Endothelial cell of umbilical vein (primary cell): ENCODE measurements at regions not wholly inside any gene's neighbourhood (a gene's known extent, or its start where the extent isn't known, plus 50 kb on each side); places are given as distances from the start of the nearest gene placed in this dataset.

Experiments
- BruUV-seq: library from RNA; stranded (reverse); fragments of 400-500 nt; replicated peaks from 2 replicates; lab custom pipeline; 2021; lab: Mats Ljungman, UMichigan
- CTCF ChIA-PET: fragments of 300-600, 350-600 bp; sonication (Branson Sonifier 250); formaldehyde crosslinking; loops from one replicate; lab custom pipeline; 2021; ENCODE audit warnings: antibody characterized with exemption, inconsistent platforms; lab: Charles Lee
- POLR2A ChIA-PET: fragments of 300-600, 350-600 bp; sonication (Branson Sonifier 250); formaldehyde crosslinking; loops from one replicate; lab custom pipeline; 2021; ENCODE audit warnings: antibody characterized with exemption, inconsistent platforms; lab: Charles Lee
- DNase-seq: peaks from one replicate; pipeline ENCODE4 v3.0.0-alpha.2; 2011; ENCODE audit warnings: low read depth, low spot score
- FAIRE-seq: peaks from 2 replicates; lab custom pipeline; 2011; peaks lifted over from hg19 to GRCh38; lab: Jason Lieb, UNC
- H2AFZ ChIP-seq: 2 replicates; pipeline ENCODE4 v1.6.0; 2012; ENCODE audit warnings: low read depth, low read length, control low read depth, inconsistent platforms
- H3K27ac ChIP-seq: 2 replicates; pipeline ENCODE4 v1.5.1; 2011; ENCODE audit warnings: low read depth, mild to moderate bottlenecking, control low read depth, low read length, moderate library complexity; ENCODE audit not compliant: insufficient read depth
- H3K27me3 ChIP-seq, 2 experiments: 2 replicates each; pipeline versions ENCODE4 v1.6.0 to v1.6.1; 2011; ENCODE audit warnings: low read length in 2 of 2, mixed read lengths in 1 of 2; ENCODE audit not compliant: control insufficient read depth in 2 of 2, insufficient read depth in 2 of 2
- H3K36me3 ChIP-seq, 2 experiments: 2 replicates in 1 of 2; 3 replicates in 1 of 2; pipeline ENCODE4 v1.5.1; 2011; ENCODE audit warnings: low read length in 2 of 2, mild to moderate bottlenecking in 1 of 2, moderate library complexity in 1 of 2; ENCODE audit not compliant: control insufficient read depth in 2 of 2, insufficient read depth in 2 of 2; ENCODE audit errors: extremely low read depth in 1 of 2
- H3K4me1 ChIP-seq: 3 replicates; pipeline ENCODE4 v1.5.1; 2011; ENCODE audit warnings: mild to moderate bottlenecking, low read length; ENCODE audit not compliant: control insufficient read depth, insufficient read depth; ENCODE audit errors: extremely low read depth
- H3K4me2 ChIP-seq: 2 replicates; pipeline ENCODE4 v1.6.1; 2011; ENCODE audit warnings: low read length, control low read depth, mixed read lengths; ENCODE audit not compliant: insufficient read depth
- H3K4me3 ChIP-seq, 3 experiments: fragments of 200-600 bp in 1 of 3; sonication (generic), shearing (Covaris generic) in 1 of 3; replicated peaks in 1 of 3; 2 replicates each; pipeline ENCODE4 v1.5.1; 2011 to 2016; ENCODE audit warnings: control low read depth in 3 of 3, low read length in 3 of 3, mild to moderate bottlenecking in 2 of 3, inconsistent platforms in 1 of 3, low read depth in 1 of 3, moderate library complexity in 1 of 3; ENCODE audit not compliant: insufficient read depth in 1 of 3
- H3K79me2 ChIP-seq: 2 replicates; pipeline ENCODE4 v1.6.0; 2012; ENCODE audit warnings: low read length, inconsistent platforms; ENCODE audit not compliant: control insufficient read depth, insufficient read depth
- H3K9ac ChIP-seq: replicated peaks from 2 replicates; pipeline ENCODE3; 2011; ENCODE audit warnings: low read length, control low read depth; ENCODE audit not compliant: insufficient read depth; ENCODE audit errors: extremely low read depth
- H3K9me1 ChIP-seq: replicated peaks from 3 replicates; pipeline ENCODE4 v1.6.0; 2011; ENCODE audit warnings: mild to moderate bottlenecking, low read length; ENCODE audit not compliant: control insufficient read depth, insufficient read depth; ENCODE audit errors: extremely low read depth
- H3K9me3 ChIP-seq: replicated peaks from 2 replicates; pipeline ENCODE4 v1.5.1; 2012; ENCODE audit warnings: low read length, inconsistent platforms; ENCODE audit not compliant: control insufficient read depth, insufficient read depth
- H4K20me1 ChIP-seq: replicated peaks from 2 replicates; pipeline ENCODE3; 2011; ENCODE audit warnings: mild to moderate bottlenecking, low read length; ENCODE audit not compliant: control insufficient read depth, insufficient read depth; ENCODE audit errors: extremely low read depth
- CTCF ChIP-seq, 2 donors: IDR thresholded peaks; 1 replicate in 1 of 2; 2 replicates in 1 of 2; pipeline ENCODE4 v1.5.1; 2011; ENCODE audit warnings: low read length in 2 of 2, mild to moderate bottlenecking in 2 of 2, moderate library complexity in 2 of 2, control low read depth in 1 of 2, inconsistent platforms in 1 of 2, low read depth in 1 of 2; ENCODE audit not compliant: insufficient read depth in 1 of 2; ENCODE audit errors: extremely low read depth in 1 of 2
- EZH2 ChIP-seq: IDR thresholded peaks from 2 replicates; pipeline ENCODE4 v1.6.1; 2012; ENCODE audit warnings: borderline replicate concordance, low read depth, mild to moderate bottlenecking, moderate library complexity, low read length, inconsistent platforms; ENCODE audit not compliant: severe bottlenecking
- FOS ChIP-seq: IDR thresholded peaks from 2 replicates; pipeline ENCODE4 v1.6.1; 2011; ENCODE audit warnings: mild to moderate bottlenecking, low read length, moderate library complexity, borderline replicate concordance; ENCODE audit not compliant: insufficient read depth
- GATA2 ChIP-seq: IDR thresholded peaks from 2 replicates; pipeline ENCODE4 v1.7.0; 2011; ENCODE audit warnings: low read depth, mild to moderate bottlenecking, moderate library complexity, mixed read lengths, low read length; ENCODE audit not compliant: insufficient read length, insufficient read depth
- JUN ChIP-seq: IDR thresholded peaks from 2 replicates; pipeline ENCODE4 v1.6.1; 2011; ENCODE audit warnings: borderline replicate concordance, low read depth; ENCODE audit not compliant: insufficient read length, insufficient read depth
- MYC ChIP-seq: IDR thresholded peaks from one replicate; pipeline ENCODE4 v1.6.1; 2011; ENCODE audit warnings: mild to moderate bottlenecking, low read depth, low read length
- POLR2A ChIP-seq: IDR thresholded peaks from 2 replicates; pipeline ENCODE4 v1.6.1; 2012; ENCODE audit warnings: low read depth, mild to moderate bottlenecking, control low read depth, low read length
- POLR2AphosphoS5 ChIP-seq: IDR thresholded peaks from 2 replicates; pipeline ENCODE4 v1.6.1; 2012; ENCODE audit warnings: low read depth, mild to moderate bottlenecking, control low read depth, low read length, moderate library complexity; ENCODE audit not compliant: insufficient read depth
- dilution Hi-C: fragments of 300-500 bp; cut with MboI; formaldehyde crosslinking; loops from one replicate; pipeline ENCODE4 v1.15.0; 2019; ENCODE audit warnings: low sequenced_read_pairs; ENCODE audit not compliant: extremely low pct_ligation_motif_present
- intact Hi-C: fragments of 100-400 bp; cut with micrococcal nuclease; formaldehyde crosslinking; loops from one replicate; pipeline ENCODE4 v1.10.0; 2022
- TF ChIP-seq, protein P1 (sequence below): IDR thresholded peaks from 2 replicates; pipeline ENCODE4 v1.6.1; 2011; ENCODE audit not compliant: insufficient read depth, insufficient read length

- Histone ChIP-seq H3K4me3 (no peak overlapping the region), H3K9ac (no peak overlapping the region), H3K27ac (no peak overlapping the region), H2AFZ (no peak overlapping the region), H3K9me1 (no peaks in the 10 kb centered on the region), H4K20me1 (no peaks in the 10 kb centered on the region), H3K79me2 (no peaks in the 10 kb centered on the region), H3K27me3 (no peaks in the 10 kb centered on the region), H3K4me1 (no peaks in the 10 kb centered on the region), H3K36me3 (no peaks in the 10 kb centered on the region), H3K9me3 (no peaks in the 10 kb centered on the region), H3K4me2 (no peak overlapping the region)
- intact Hi-C loops = no loop called here
- TF ChIP-seq POLR2AphosphoS5 = no peak
- dilution Hi-C loops = no loop called here
- ChIA-PET POLR2A (no interaction called here), CTCF (no interaction called here)
- no peak for DNase-seq
- no TSS peak for BruUV-seq
- no peak for FAIRE-seq
Measured at GRCh38 chrX:20319054-20319453, 52.3 kb upstream of the RPS6KA3 start.

GRCh38 chrX:20317873-20318272 lies 51.2 kb upstream of the RPS6KA3 start:
- BruUV-seq = no TSS peak
- H3K9me1 ChIP-seq = no peaks in the 10 kb centered on the region
- H2AFZ ChIP-seq = no peak overlapping the region
- no peak for DNase-seq
- H3K4me3 ChIP-seq = no peak overlapping the region
- H3K79me2 ChIP-seq = no peaks in the 10 kb centered on the region
- no peak for TF ChIP-seq FOS
- TF ChIP-seq GATA2 = no peak
- no peak for TF ChIP-seq JUN
- TF ChIP-seq EZH2 = no peak
- TF ChIP-seq CTCF (IDR thresholded peaks at IDR 0.05; ENCODE audit: extremely low read depth in 1 of 2, insufficient read depth in 1 of 2, low read depth in 1 of 2, low read length in 2 of 2) = no peak
- TF ChIP-seq POLR2AphosphoS5 = no peak
- TF ChIP-seq POLR2A = no peak
- TF ChIP-seq, protein P1, sequence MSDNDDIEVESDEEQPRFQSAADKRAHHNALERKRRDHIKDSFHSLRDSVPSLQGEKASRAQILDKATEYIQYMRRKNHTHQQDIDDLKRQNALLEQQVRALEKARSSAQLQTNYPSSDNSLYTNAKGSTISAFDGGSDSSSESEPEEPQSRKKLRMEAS = no peak
- TF ChIP-seq MYC = no peak
- no peak overlapping the region for H3K27ac ChIP-seq
- no peaks in the 10 kb centered on the region for H3K36me3 ChIP-seq
- FAIRE-seq = no peak
- ChIA-PET CTCF (no interaction called here), POLR2A (no interaction called here)
- dilution Hi-C loops = no loop called here
- H3K27me3 ChIP-seq = no peaks in the 10 kb centered on the region
- H3K9ac ChIP-seq = no peak overlapping the region
- H3K4me1 ChIP-seq = no peaks in the 10 kb centered on the region
- no peaks in the 10 kb centered on the region for H3K9me3 ChIP-seq
- H3K4me2 ChIP-seq = no peak overlapping the region
- H4K20me1 ChIP-seq = no peaks in the 10 kb centered on the region
- intact Hi-C loops = no loop called here
